ENCODE measurements at regions not wholly inside any gene's neighbourhood (a gene's known extent, or its start where the extent isn't known, plus 50 kb on each side); places are given as distances from the start of the nearest gene placed in this dataset.

- no peak for DNase-seq (ENCODE audit: low spot score)
- peaks cover 0 to 5% (median 1%) of the 10 kb centered on the region in 4 donors for H3K9me3 ChIP-seq (ENCODE audit: control insufficient read depth in 4 of 4, low read length in 3 of 4)
- TF ChIP-seq FOXA2 (IDR thresholded peaks at IDR 0.05) (no peak), HNF4A (conservative IDR thresholded peaks at IDR 0.05) (no peak), ZBTB33 (IDR thresholded peaks at IDR 0.05) (no peak), FOXA1 (IDR thresholded peaks at IDR 0.05) (no peak), REST (IDR thresholded peaks at IDR 0.05) (no peak), CTCF (IDR thresholded peaks at IDR 0.05; ENCODE audit: low read depth, low read length, missing input control) (no peak), MAX (IDR thresholded peaks at IDR 0.05) (no peak), HNF4G (IDR thresholded peaks at IDR 0.05) (no peak), GABPA (IDR thresholded peaks at IDR 0.05 in 1 of 2, conservative IDR thresholded peaks at IDR 0.05 in 1 of 2) (no peak), NR2F2 (IDR thresholded peaks at IDR 0.05) (no peak), TAF1 (conservative IDR thresholded peaks at IDR 0.05) (no peak), JUND (IDR thresholded peaks at IDR 0.05) (no peak), YY1 (IDR thresholded peaks at IDR 0.05) (no peak), EGR1 (IDR thresholded peaks at IDR 0.05; ENCODE audit: low read depth in 2 of 2) (no peak), RAD21 (IDR thresholded peaks at IDR 0.05) (no peak)
- no peak overlapping the region for H3K9ac ChIP-seq (ENCODE audit: low read depth in 1 of 2, low read length in 2 of 2)
- no peak overlapping the region for H3K27ac ChIP-seq (ENCODE audit: low read depth in 1 of 2, low read length in 2 of 2)
- H3K36me3 ChIP-seq (ENCODE audit: control insufficient read depth in 4 of 4, insufficient read depth in 3 of 4, low read depth in 1 of 4, low read length in 3 of 4) = no peaks in the 10 kb centered on the region
- 71% methylated on average over 2 of the region's 2 CpGs for WGBS
- H3K4me1 ChIP-seq (ENCODE audit: control insufficient read depth in 4 of 4, insufficient read depth in 4 of 4, low read length in 3 of 4) = no peaks in the 10 kb centered on the region
- no peaks in the 10 kb centered on the region for H3K27me3 ChIP-seq (ENCODE audit: control insufficient read depth in 4 of 4, insufficient read depth in 4 of 4, low read length in 3 of 4)
- H3K4me3 ChIP-seq (ENCODE audit: low read depth in 1 of 3, low read length in 3 of 3) = no peak overlapping the region
Measured at GRCh38 chr12:73424484-73424883, 1113.2 kb upstream of the ATXN7L3B start.

- Histone ChIP-seq H3K4me1 (ENCODE audit: control insufficient read depth in 4 of 4, insufficient read depth in 4 of 4, low read length in 3 of 4) (no peaks in the 10 kb centered on the region), H3K27me3 (ENCODE audit: control insufficient read depth in 4 of 4, insufficient read depth in 4 of 4, low read length in 3 of 4) (no peaks in the 10 kb centered on the region), H3K4me3 (ENCODE audit: low read depth in 1 of 3, low read length in 3 of 3) (no peak overlapping the region), H3K9ac (ENCODE audit: low read depth in 1 of 2, low read length in 2 of 2) (no peak overlapping the region), H3K9me3 (ENCODE audit: control insufficient read depth in 4 of 4, low read length in 3 of 4) (no peaks in the 10 kb centered on the region), H3K27ac (ENCODE audit: low read depth in 1 of 2, low read length in 2 of 2) (no peak overlapping the region), H3K36me3 (ENCODE audit: control insufficient read depth in 4 of 4, insufficient read depth in 3 of 4, low read depth in 1 of 4, low read length in 3 of 4) (no peaks in the 10 kb centered on the region)
- WGBS = 64% methylated on average over 2 of the region's 2 CpGs
- DNase-seq (ENCODE audit: low spot score) = no peak
- TF ChIP-seq SP1 (IDR thresholded peaks at IDR 0.05) (no peak), TAF1 (conservative IDR thresholded peaks at IDR 0.05) (no peak), NR2F2 (IDR thresholded peaks at IDR 0.05) (no peak), EGR1 (IDR thresholded peaks at IDR 0.05; ENCODE audit: low read depth in 2 of 2) (no peak), YY1 (IDR thresholded peaks at IDR 0.05) (no peak), ATF3 (IDR thresholded peaks at IDR 0.05) (no peak), HNF4G (IDR thresholded peaks at IDR 0.05) (no peak), FOXA2 (IDR thresholded peaks at IDR 0.05) (no peak), HNF4A (conservative IDR thresholded peaks at IDR 0.05) (no peak), RXRA (IDR thresholded peaks at IDR 0.05) (no peak), JUND (IDR thresholded peaks at IDR 0.05) (no peak), FOXA1 (IDR thresholded peaks at IDR 0.05) (no peak), GABPA (IDR thresholded peaks at IDR 0.05 in 1 of 2, conservative IDR thresholded peaks at IDR 0.05 in 1 of 2) (no peak), RAD21 (IDR thresholded peaks at IDR 0.05) (no peak), ZBTB33 (IDR thresholded peaks at IDR 0.05) (no peak), CTCF (IDR thresholded peaks at IDR 0.05; ENCODE audit: low read depth, low read length, missing input control) (no peak), MAX (IDR thresholded peaks at IDR 0.05) (no peak)
Measured at GRCh38 chr12:73445658-73446324, 1091.8 kb upstream of the ATXN7L3B start.
